Esophagus squamous epithelium (tissue), 4 donors: ENCODE measurements at regions not wholly inside any gene's neighbourhood (a gene's known extent, or its start where the extent isn't known, plus 50 kb on each side); places are given as distances from the start of the nearest gene placed in this dataset.

ENCODE experiments used
- POLR2A ChIP-seq, 4 donors: fragments of 450-650 bp; IDR thresholded peaks; one replicate each; pipeline ENCODE4 v1.6.1; 2017; ENCODE audit warnings: antibody characterized with exemption in 4 of 4, mild to moderate bottlenecking in 4 of 4, moderate library complexity in 3 of 4
- TF ChIP-seq, protein P1 (sequence below), 6 experiments: fragments of 450-650 bp in 4 of 6; fragments of 200-600 bp in 2 of 6; sonication (generic) in 2 of 6; IDR thresholded peaks; one replicate each; pipeline ENCODE4 v1.5.1; 2016 to 2019; ENCODE audit warnings: antibody characterized with exemption in 6 of 6, mild to moderate bottlenecking in 4 of 6, moderate library complexity in 4 of 6

- TF ChIP-seq, protein P1, sequence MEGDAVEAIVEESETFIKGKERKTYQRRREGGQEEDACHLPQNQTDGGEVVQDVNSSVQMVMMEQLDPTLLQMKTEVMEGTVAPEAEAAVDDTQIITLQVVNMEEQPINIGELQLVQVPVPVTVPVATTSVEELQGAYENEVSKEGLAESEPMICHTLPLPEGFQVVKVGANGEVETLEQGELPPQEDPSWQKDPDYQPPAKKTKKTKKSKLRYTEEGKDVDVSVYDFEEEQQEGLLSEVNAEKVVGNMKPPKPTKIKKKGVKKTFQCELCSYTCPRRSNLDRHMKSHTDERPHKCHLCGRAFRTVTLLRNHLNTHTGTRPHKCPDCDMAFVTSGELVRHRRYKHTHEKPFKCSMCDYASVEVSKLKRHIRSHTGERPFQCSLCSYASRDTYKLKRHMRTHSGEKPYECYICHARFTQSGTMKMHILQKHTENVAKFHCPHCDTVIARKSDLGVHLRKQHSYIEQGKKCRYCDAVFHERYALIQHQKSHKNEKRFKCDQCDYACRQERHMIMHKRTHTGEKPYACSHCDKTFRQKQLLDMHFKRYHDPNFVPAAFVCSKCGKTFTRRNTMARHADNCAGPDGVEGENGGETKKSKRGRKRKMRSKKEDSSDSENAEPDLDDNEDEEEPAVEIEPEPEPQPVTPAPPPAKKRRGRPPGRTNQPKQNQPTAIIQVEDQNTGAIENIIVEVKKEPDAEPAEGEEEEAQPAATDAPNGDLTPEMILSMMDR (IDR thresholded peaks at IDR 0.05), result no peak
- no peak for TF ChIP-seq POLR2A (IDR thresholded peaks at IDR 0.05)
Measured at GRCh38 chr16:80330150-80330549, 210.6 kb upstream of the DYNLRB2 start.
